ENCODE measurements at regions not wholly inside any gene's neighbourhood (a gene's known extent, or its start where the extent isn't known, plus 50 kb on each side); places are given as distances from the start of the nearest gene placed in this dataset.

DNA sequence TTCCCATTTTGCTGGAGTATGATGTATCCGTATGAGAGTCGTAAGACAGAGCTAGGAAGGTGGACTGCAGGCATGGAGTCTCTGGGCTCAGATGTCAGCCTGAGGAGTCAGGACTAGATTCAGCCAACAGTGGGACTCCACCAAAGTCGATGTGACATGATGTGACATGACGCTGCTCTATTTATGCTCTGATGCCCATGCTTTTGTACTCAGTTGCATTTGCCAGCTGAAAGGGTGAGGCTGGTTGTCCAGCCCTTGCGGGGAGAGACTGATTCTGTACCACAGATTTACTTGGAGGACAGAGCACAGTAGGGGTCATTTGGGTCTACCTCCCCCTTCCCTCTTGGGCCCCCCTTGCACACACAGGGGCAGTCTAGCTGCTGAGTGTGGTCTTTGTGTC is 88.5 kb upstream of the ATG10 start:
- intact Hi-C loops (cut with micrococcal nuclease; ENCODE audit: unreplicated experiment): no loop called here
- no peak for FAIRE-seq
- in situ Hi-C loops (cut with MboI): no loop called here
- H3K27me3 ChIP-seq (replicated peaks in 1 of 2; ENCODE audit: control insufficient read depth in 2 of 2, insufficient read depth in 2 of 2, low read length in 1 of 2): 0 out of 4 replicates have a peak, but pooled peaks cover 0 to 3% of the 10 kb centered on the region in 2 experiments
- ChIA-PET CTCF (interaction anchor here (1.1 kb wide), 1 partner anchor 19 kb away, joined by 3 read pairs; no protein-coding TSS in a partner anchor), POLR2A (no interaction called here), RAD21 (ENCODE audit: unreplicated experiment) (interaction anchor here (1.0 to 1.4 kb wide), 2 partner anchors 9 to 375 kb away, joined by 3 read pairs; no protein-coding TSS in a partner anchor), SMC1A (ENCODE audit: uncharacterized antibody, unreplicated experiment) (interaction anchor here (1.0 to 4.7 kb wide), 5 partner anchors 11 to 217 kb away, joined by 3 to 18 read pairs (median 4); no protein-coding TSS in a partner anchor)
- WGBS (ENCODE audit: insufficient coverage, insufficient replicate concordance, low lambda C conversion rate, missing lambda C conversion rate): 70% methylated on average over 5 of the region's 5 CpGs
- no peak for DNase-seq (ENCODE audit: low read depth, low spot score)
- ATAC-seq: no peak
- no TSS peak for BruUV-seq (replicated peaks)
- no peak overlapping the region for H3K4me3 ChIP-seq
- no peaks in the 10 kb centered on the region for H4K20me1 ChIP-seq (ENCODE audit: control insufficient read depth, insufficient read depth)
- no peaks in the 10 kb centered on the region for H3K79me2 ChIP-seq (ENCODE audit: control insufficient read depth, insufficient read depth, low read length)
- H3K4me2 ChIP-seq (ENCODE audit: control insufficient read depth, insufficient read depth): no peak overlapping the region
- no peak overlapping the region for H3K27ac ChIP-seq (ENCODE audit: control insufficient read depth, insufficient read depth)
- no peak overlapping the region for H3K9ac ChIP-seq (ENCODE audit: control insufficient read depth, insufficient read depth, low read length)
- no peaks in the 10 kb centered on the region for H3K9me3 ChIP-seq (replicated peaks; ENCODE audit: control insufficient read depth, insufficient read depth, low read length)
- TF ChIP-seq SMC3 (IDR thresholded peaks at IDR 0.05; ENCODE audit: borderline replicate concordance, low read length) (no peak), CBFB (IDR thresholded peaks at IDR 0.05; ENCODE audit: low read depth) (no peak), POLR2A (IDR thresholded peaks at IDR 0.05; ENCODE audit: low read depth, low read length) (no peak), POLR2AphosphoS2 (IDR thresholded peaks at IDR 0.05; ENCODE audit: low read depth, low read length) (no peak), BRCA1 (IDR thresholded peaks at IDR 0.05; ENCODE audit: low read depth, low read length) (no peak), REST (IDR thresholded peaks at IDR 0.05; ENCODE audit: low read depth, low read length) (no peak), PML (IDR thresholded peaks at IDR 0.05; ENCODE audit: low read length) (no peak)
- TF ChIP-seq, protein P1, sequence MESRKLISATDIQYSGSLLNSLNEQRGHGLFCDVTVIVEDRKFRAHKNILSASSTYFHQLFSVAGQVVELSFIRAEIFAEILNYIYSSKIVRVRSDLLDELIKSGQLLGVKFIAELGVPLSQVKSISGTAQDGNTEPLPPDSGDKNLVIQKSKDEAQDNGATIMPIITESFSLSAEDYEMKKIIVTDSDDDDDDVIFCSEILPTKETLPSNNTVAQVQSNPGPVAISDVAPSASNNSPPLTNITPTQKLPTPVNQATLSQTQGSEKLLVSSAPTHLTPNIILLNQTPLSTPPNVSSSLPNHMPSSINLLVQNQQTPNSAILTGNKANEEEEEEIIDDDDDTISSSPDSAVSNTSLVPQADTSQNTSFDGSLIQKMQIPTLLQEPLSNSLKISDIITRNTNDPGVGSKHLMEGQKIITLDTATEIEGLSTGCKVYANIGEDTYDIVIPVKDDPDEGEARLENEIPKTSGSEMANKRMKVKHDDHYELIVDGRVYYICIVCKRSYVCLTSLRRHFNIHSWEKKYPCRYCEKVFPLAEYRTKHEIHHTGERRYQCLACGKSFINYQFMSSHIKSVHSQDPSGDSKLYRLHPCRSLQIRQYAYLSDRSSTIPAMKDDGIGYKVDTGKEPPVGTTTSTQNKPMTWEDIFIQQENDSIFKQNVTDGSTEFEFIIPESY (IDR thresholded peaks at IDR 0.05): no peak
- TF ChIP-seq, protein P2, sequence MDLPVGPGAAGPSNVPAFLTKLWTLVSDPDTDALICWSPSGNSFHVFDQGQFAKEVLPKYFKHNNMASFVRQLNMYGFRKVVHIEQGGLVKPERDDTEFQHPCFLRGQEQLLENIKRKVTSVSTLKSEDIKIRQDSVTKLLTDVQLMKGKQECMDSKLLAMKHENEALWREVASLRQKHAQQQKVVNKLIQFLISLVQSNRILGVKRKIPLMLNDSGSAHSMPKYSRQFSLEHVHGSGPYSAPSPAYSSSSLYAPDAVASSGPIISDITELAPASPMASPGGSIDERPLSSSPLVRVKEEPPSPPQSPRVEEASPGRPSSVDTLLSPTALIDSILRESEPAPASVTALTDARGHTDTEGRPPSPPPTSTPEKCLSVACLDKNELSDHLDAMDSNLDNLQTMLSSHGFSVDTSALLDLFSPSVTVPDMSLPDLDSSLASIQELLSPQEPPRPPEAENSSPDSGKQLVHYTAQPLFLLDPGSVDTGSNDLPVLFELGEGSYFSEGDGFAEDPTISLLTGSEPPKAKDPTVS (IDR thresholded peaks at IDR 0.05; ENCODE audit: low read depth, low read length): no peak
- H2AFZ ChIP-seq (ENCODE audit: control insufficient read depth, low read depth, low read length): no peak overlapping the region
- no peaks in the 10 kb centered on the region for H3K36me3 ChIP-seq (ENCODE audit: control insufficient read depth in 2 of 2, insufficient read depth in 2 of 2, low read length in 1 of 2)
- H3K4me1 ChIP-seq (ENCODE audit: control insufficient read depth, insufficient read depth, low read length): no peaks in the 10 kb centered on the region

Measured in GM12878 (cell line).